HCT116 (cell line): ENCODE measurements at regions not wholly inside any gene's neighbourhood (a gene's known extent, or its start where the extent isn't known, plus 50 kb on each side); places are given as distances from the start of the nearest gene placed in this dataset.
"Not testable (repeated sequence)": the region's sequence is repeated elsewhere in the genome, so short reads cannot be mapped to it uniquely, and the experiment has no call there.

Experiments used
- ATAC-seq: fragments of 200-7000 bp; cut with Tn5 transposase; 2 replicates; pipeline ENCODE4 v1.9.1; 2020; ENCODE audit warnings: mild to moderate bottlenecking, moderate library complexity
- BruUV-seq: library from RNA; stranded (reverse); fragments of 400-500 nt; replicated peaks from 2 replicates; lab custom pipeline; 2021; lab: Mats Ljungman, UMichigan
- CTCF ChIA-PET: fragments of 300-600 bp; sonication (Branson Sonifier 250); formaldehyde crosslinking; loops from one replicate; lab custom pipeline; 2021; ENCODE audit warnings: antibody characterized with exemption; lab: Charles Lee
- POLR2A ChIA-PET: fragments of 300-600, 350-600 bp; sonication (Branson Sonifier 250); formaldehyde crosslinking; loops from one replicate; lab custom pipeline; 2021; ENCODE audit warnings: antibody characterized with exemption; lab: Charles Lee
- RAD21 ChIA-PET, 2 experiments: fragments of 300-600 bp; sonication (Branson Sonifier 250); formaldehyde crosslinking; loops; one replicate each; lab custom pipeline; 2023; ENCODE audit warnings: low total read pairs in 2 of 2; ENCODE audit not compliant: uncharacterized antibody in 2 of 2, unreplicated experiment in 2 of 2, low non-redundant PET in 1 of 2; lab: Charles Lee
- DNase-seq: peaks from one replicate; pipeline ENCODE4 v3.0.0-alpha.2; 2010; ENCODE audit warnings: low read depth, low spot score
- H2AFZ ChIP-seq: fragments of 200-600 bp; shearing (Covaris generic), sonication (generic); 2 replicates; pipeline ENCODE4 v1.6.1; 2017; ENCODE audit warnings: low read depth, mixed run types, mixed read lengths, antibody characterized with exemption, low read length; ENCODE audit not compliant: poor library complexity, severe bottlenecking
- H3K27ac ChIP-seq: 2 replicates; pipeline ENCODE4 v1.5.1; 2012; ENCODE audit warnings: low read depth, low read length
- H3K27me3 ChIP-seq: fragments of 200-600 bp; sonication (generic); 2 replicates; pipeline ENCODE4 v1.6.1; 2016; ENCODE audit warnings: mixed run types, low read length, mixed read lengths; ENCODE audit not compliant: insufficient read depth
- H3K36me3 ChIP-seq, 2 experiments: fragments of 200-500 bp in 1 of 2; fragments of 200-600 bp in 1 of 2; sonication (Bioruptor generic) in 1 of 2; sonication (generic) in 1 of 2; 2 replicates each; pipeline versions ENCODE4 v1.5.1 to v1.6.1; 2014 to 2016; ENCODE audit warnings: low read length in 2 of 2, inconsistent platforms in 1 of 2, mixed read lengths in 1 of 2, mixed run types in 1 of 2; ENCODE audit not compliant: insufficient read depth in 2 of 2, control insufficient read depth in 1 of 2
- H3K4me1 ChIP-seq, 2 experiments: fragments of 200-600 bp in 1 of 2; sonication (generic) in 1 of 2; 2 replicates each; pipeline versions ENCODE4 v1.5.1 to v1.6.1; 2012 to 2017; ENCODE audit warnings: low read length in 2 of 2, inconsistent platforms in 1 of 2, mild to moderate bottlenecking in 1 of 2, mixed read lengths in 1 of 2, mixed run types in 1 of 2, moderate library complexity in 1 of 2; ENCODE audit not compliant: insufficient read depth in 2 of 2, control insufficient read depth in 1 of 2
- H3K4me2 ChIP-seq: fragments of 200-600 bp; sonication (generic); 2 replicates; pipeline ENCODE4 v1.6.1; 2017; ENCODE audit warnings: mixed run types, low read length, mixed read lengths
- H3K4me3 ChIP-seq, 2 experiments: fragments of 200-600 bp in 1 of 2; sonication (generic) in 1 of 2; replicated peaks in 1 of 2; 2 replicates each; pipeline ENCODE4 v1.5.1; 2011 to 2016; ENCODE audit warnings: low read length in 2 of 2, control low read depth in 1 of 2, low read depth in 1 of 2, mild to moderate bottlenecking in 1 of 2, mixed read lengths in 1 of 2, mixed run types in 1 of 2
- H3K79me2 ChIP-seq: fragments of 200-600 bp; sonication (generic); 2 replicates; pipeline ENCODE4 v1.6.1; 2017; ENCODE audit warnings: mild to moderate bottlenecking, mixed run types, low read length, moderate library complexity, mixed read lengths; ENCODE audit not compliant: insufficient read depth
- H3K9ac ChIP-seq: fragments of 200-600 bp; sonication (generic); 2 replicates; pipeline ENCODE4 v1.6.1; 2016; ENCODE audit warnings: low read length, mixed read lengths
- H3K9me2 ChIP-seq: fragments of 200-600 bp; sonication (generic), shearing (Covaris generic); 2 replicates; pipeline ENCODE4 v1.6.1; 2017; ENCODE audit warnings: mixed run types, mild to moderate bottlenecking, moderate library complexity; ENCODE audit not compliant: insufficient read depth
- H3K9me3 ChIP-seq, 2 experiments: fragments of 200-500 bp in 1 of 2; fragments of 200-600 bp in 1 of 2; sonication (Bioruptor generic) in 1 of 2; sonication (generic) in 1 of 2; 2 replicates each; pipeline ENCODE4 v1.6.1; 2014 to 2017; ENCODE audit warnings: low read length in 2 of 2, mixed read lengths in 2 of 2, inconsistent platforms in 1 of 2, low read depth in 1 of 2, mild to moderate bottlenecking in 1 of 2, mixed run types in 1 of 2, moderate library complexity in 1 of 2; ENCODE audit not compliant: control insufficient read depth in 1 of 2, insufficient read depth in 1 of 2
- H4K20me1 ChIP-seq: fragments of 200-600 bp; sonication (generic), shearing (Covaris generic); 2 replicates; pipeline ENCODE4 v1.6.1; 2017; ENCODE audit warnings: mixed run types, mild to moderate bottlenecking, moderate library complexity; ENCODE audit not compliant: insufficient read depth
- ATF3 ChIP-seq: IDR thresholded peaks from 2 replicates; pipeline ENCODE4 v1.6.1; 2012
- CTCF ChIP-seq, 3 experiments: fragments of 200-600 bp in 1 of 3; sonication (generic) in 1 of 3; IDR thresholded peaks in 2 of 3; conservative IDR thresholded peaks in 1 of 3; 2 replicates each; pipeline ENCODE4 v1.5.1; 2012 to 2017; ENCODE audit warnings: low read depth in 2 of 3, low read length in 2 of 3, antibody characterized with exemption in 1 of 3, borderline replicate concordance in 1 of 3, control low read depth in 1 of 3, mild to moderate bottlenecking in 1 of 3, mixed read lengths in 1 of 3, mixed run types in 1 of 3, moderate library complexity in 1 of 3; ENCODE audit not compliant: insufficient read depth in 1 of 3
- ELF1 ChIP-seq: IDR thresholded peaks from 2 replicates; pipeline ENCODE4 v1.6.1; 2012; ENCODE audit warnings: low read depth, borderline replicate concordance
- EZH2phosphoT487 ChIP-seq: fragments of 200-600 bp; IDR thresholded peaks from 2 replicates; pipeline ENCODE4 v1.6.1; 2018; ENCODE audit warnings: antibody characterized with exemption, borderline replicate concordance
- POLR2AphosphoS5 ChIP-seq: IDR thresholded peaks from 2 replicates; pipeline ENCODE4 v1.6.1; 2011; ENCODE audit warnings: mild to moderate bottlenecking, low read depth, low read length, moderate library complexity
- RAD21 ChIP-seq: IDR thresholded peaks from 2 replicates; pipeline ENCODE4 v1.6.1; 2012; ENCODE audit warnings: low read depth, mild to moderate bottlenecking
- SRF ChIP-seq: IDR thresholded peaks from 2 replicates; pipeline ENCODE4 v1.6.1; 2012; ENCODE audit warnings: low read depth
- intact Hi-C: fragments of 100-400 bp; cut with micrococcal nuclease; formaldehyde crosslinking; loops from 2 replicates; pipeline ENCODE4 v1.10.0; 2022
- TF ChIP-seq, protein P1 (sequence below): IDR thresholded peaks from 2 replicates; pipeline ENCODE4 v1.6.1; 2011; ENCODE audit warnings: mild to moderate bottlenecking, low read length, moderate library complexity; ENCODE audit not compliant: insufficient replicate concordance; ENCODE audit errors: extremely low read depth

- no peaks in the 10 kb centered on the region for H3K27me3 ChIP-seq
- ChIA-PET POLR2A (no interaction called here), RAD21 (no interaction called here), CTCF (no interaction called here)
- no peaks in the 10 kb centered on the region for H4K20me1 ChIP-seq
- no peak for TF ChIP-seq EZH2phosphoT487
- TF ChIP-seq, protein P1, sequence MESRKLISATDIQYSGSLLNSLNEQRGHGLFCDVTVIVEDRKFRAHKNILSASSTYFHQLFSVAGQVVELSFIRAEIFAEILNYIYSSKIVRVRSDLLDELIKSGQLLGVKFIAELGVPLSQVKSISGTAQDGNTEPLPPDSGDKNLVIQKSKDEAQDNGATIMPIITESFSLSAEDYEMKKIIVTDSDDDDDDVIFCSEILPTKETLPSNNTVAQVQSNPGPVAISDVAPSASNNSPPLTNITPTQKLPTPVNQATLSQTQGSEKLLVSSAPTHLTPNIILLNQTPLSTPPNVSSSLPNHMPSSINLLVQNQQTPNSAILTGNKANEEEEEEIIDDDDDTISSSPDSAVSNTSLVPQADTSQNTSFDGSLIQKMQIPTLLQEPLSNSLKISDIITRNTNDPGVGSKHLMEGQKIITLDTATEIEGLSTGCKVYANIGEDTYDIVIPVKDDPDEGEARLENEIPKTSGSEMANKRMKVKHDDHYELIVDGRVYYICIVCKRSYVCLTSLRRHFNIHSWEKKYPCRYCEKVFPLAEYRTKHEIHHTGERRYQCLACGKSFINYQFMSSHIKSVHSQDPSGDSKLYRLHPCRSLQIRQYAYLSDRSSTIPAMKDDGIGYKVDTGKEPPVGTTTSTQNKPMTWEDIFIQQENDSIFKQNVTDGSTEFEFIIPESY: no peak
- no peak for TF ChIP-seq POLR2AphosphoS5
- TF ChIP-seq RAD21: no peak
- TF ChIP-seq ELF1: no peak
- TF ChIP-seq SRF: no peak
- no peak for TF ChIP-seq ATF3
- no peak for TF ChIP-seq CTCF (IDR thresholded peaks at IDR 0.05 in 2 of 3, conservative IDR thresholded peaks at IDR 0.05 in 1 of 3; ENCODE audit: borderline replicate concordance in 1 of 3, insufficient read depth in 1 of 3, low read depth in 2 of 3, low read length in 2 of 3)
- H3K4me1 ChIP-seq: no peaks in the 10 kb centered on the region
- H3K27ac ChIP-seq: no peak overlapping the region
- H3K36me3 ChIP-seq: no peaks in the 10 kb centered on the region
- no peak overlapping the region for H3K4me2 ChIP-seq
- H3K79me2 ChIP-seq: no peaks in the 10 kb centered on the region
- DNase-seq (no peak), ATAC-seq (no peak)
- no peak overlapping the region for H3K4me3 ChIP-seq
- no peak overlapping the region for H2AFZ ChIP-seq
- intact Hi-C loops: no loop called here
- no peak overlapping the region for H3K9ac ChIP-seq
- H3K9me3 ChIP-seq: no peaks in the 10 kb centered on the region
- H3K9me2 ChIP-seq: no peaks in the 10 kb centered on the region
- no TSS peak for BruUV-seq
These were observed 213.9 kb upstream of the TBL1XR1 start for GRCh38 chr3:177411201-177411600.

DNA sequence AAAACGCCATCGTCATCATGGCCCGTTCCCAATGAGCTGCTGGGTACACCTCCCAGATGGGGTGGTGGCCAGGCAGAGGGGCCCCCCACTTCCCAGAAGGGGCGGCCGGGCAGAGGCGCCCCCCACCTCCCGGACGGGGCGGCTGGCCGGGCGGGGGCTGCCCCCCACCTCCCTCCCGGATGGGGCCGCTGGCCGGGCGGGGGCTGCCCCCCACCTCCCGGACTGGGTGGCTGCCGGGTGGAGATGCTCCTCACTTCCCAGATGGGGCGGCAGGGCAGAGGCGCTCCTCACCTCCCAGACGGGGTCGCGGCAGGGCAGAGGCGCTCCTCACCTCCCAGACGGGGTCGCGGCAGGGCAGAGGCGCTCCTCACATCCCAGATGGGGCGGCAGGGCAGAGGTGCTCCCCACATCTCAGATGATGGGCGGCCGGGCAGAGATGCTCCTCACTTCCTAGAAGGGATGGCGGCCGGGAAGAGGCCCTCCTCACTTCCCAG, 215.4 kb upstream of the TBL1XR1 start:
- POLR2A ChIA-PET: not testable (repeated sequence)

More for the DNA sequence above, 215.4 kb upstream of the TBL1XR1 start:
- CTCF ChIA-PET, BruUV-seq, H3K9me3 ChIP-seq, H3K4me2 ChIP-seq, H3K4me1 ChIP-seq, H3K36me3 ChIP-seq, intact Hi-C loops, H3K79me2 ChIP-seq, ATAC-seq, RAD21 ChIA-PET, H3K9me2 ChIP-seq, H3K27ac ChIP-seq, H3K27me3 ChIP-seq, H4K20me1 ChIP-seq, H2AFZ ChIP-seq, H3K9ac ChIP-seq, DNase-seq, H3K4me3 ChIP-seq: not testable (repeated sequence)
